ENCODE measurements at regions not wholly inside any gene's neighbourhood (a gene's known extent, or its start where the extent isn't known, plus 50 kb on each side); places are given as distances from the start of the nearest gene placed in this dataset.

DNA sequence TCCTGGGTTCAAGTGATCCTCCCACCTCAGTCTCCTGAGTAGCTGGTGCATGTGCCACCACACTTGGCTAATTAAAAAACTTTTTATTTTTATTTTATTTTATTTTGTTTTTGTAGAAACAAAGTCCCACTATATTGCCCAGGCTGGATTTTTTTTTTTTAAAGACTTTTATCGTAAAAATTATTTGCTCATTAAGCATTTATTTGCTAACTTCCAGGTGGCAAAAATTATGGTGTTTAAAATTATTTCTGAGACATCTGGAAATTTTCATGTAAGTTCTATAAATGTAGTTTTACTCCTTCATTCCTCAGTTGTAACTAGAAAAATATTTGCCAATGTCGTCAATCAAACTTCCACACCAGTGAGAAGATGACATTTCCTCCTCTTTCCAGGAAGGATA lies 233.3 kb upstream of the DACH1 start:
- intact Hi-C loops (cut with DNase I; ENCODE audit: low total_unique reads), result no loop called here
- Histone ChIP-seq H3K27me3 (no peaks in the 10 kb centered on the region), H3K4me3 (no peak overlapping the region), H3K36me3 (no peaks in the 10 kb centered on the region), H3K4me1 (no peaks in the 10 kb centered on the region), H3K27ac (no peak overlapping the region), H3K9me3 (no peaks in the 10 kb centered on the region)
- DNase-seq (ENCODE audit: low spot score in 2 of 2), result no peak
- TF ChIP-seq POLR2AphosphoS5 (IDR thresholded peaks at IDR 0.05) (no peak), POLR2A (IDR thresholded peaks at IDR 0.05) (no peak)
- TF ChIP-seq, protein P1, sequence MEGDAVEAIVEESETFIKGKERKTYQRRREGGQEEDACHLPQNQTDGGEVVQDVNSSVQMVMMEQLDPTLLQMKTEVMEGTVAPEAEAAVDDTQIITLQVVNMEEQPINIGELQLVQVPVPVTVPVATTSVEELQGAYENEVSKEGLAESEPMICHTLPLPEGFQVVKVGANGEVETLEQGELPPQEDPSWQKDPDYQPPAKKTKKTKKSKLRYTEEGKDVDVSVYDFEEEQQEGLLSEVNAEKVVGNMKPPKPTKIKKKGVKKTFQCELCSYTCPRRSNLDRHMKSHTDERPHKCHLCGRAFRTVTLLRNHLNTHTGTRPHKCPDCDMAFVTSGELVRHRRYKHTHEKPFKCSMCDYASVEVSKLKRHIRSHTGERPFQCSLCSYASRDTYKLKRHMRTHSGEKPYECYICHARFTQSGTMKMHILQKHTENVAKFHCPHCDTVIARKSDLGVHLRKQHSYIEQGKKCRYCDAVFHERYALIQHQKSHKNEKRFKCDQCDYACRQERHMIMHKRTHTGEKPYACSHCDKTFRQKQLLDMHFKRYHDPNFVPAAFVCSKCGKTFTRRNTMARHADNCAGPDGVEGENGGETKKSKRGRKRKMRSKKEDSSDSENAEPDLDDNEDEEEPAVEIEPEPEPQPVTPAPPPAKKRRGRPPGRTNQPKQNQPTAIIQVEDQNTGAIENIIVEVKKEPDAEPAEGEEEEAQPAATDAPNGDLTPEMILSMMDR (IDR thresholded peaks at IDR 0.05), result no peak

GRCh38 chr13:72097568-72097967 lies 230.6 kb upstream of the DACH1 start:
- intact Hi-C loops (cut with DNase I; ENCODE audit: low total_unique reads), result no loop called here
- no peaks in the 10 kb centered on the region for H3K27me3 ChIP-seq
- no peaks in the 10 kb centered on the region for H3K9me3 ChIP-seq
- H3K36me3 ChIP-seq, result no peaks in the 10 kb centered on the region
- H3K27ac ChIP-seq, result no peak overlapping the region
- DNase-seq (ENCODE audit: low spot score in 2 of 2), result no peak
- no peak overlapping the region for H3K4me3 ChIP-seq
- no peaks in the 10 kb centered on the region for H3K4me1 ChIP-seq
- TF ChIP-seq POLR2A (IDR thresholded peaks at IDR 0.05) (no peak), POLR2AphosphoS5 (IDR thresholded peaks at IDR 0.05) (no peak)
- TF ChIP-seq, protein P1 (IDR thresholded peaks at IDR 0.05), result no peak

GRCh38 chr13:72093262-72093661 lies 226.3 kb upstream of the DACH1 start:
- H3K4me3 ChIP-seq, result no peak overlapping the region
- H3K4me1 ChIP-seq, result no peaks in the 10 kb centered on the region
- H3K27ac ChIP-seq, result no peak overlapping the region
- intact Hi-C loops (cut with DNase I; ENCODE audit: low total_unique reads), result no loop called here
- H3K27me3 ChIP-seq, result no peaks in the 10 kb centered on the region
- TF ChIP-seq POLR2AphosphoS5 (IDR thresholded peaks at IDR 0.05), result no peak
- TF ChIP-seq, protein P1 (IDR thresholded peaks at IDR 0.05), result no peak
- DNase-seq (ENCODE audit: low spot score in 2 of 2), result no peak
- no peaks in the 10 kb centered on the region for H3K9me3 ChIP-seq
- H3K36me3 ChIP-seq, result no peaks in the 10 kb centered on the region

DNA sequence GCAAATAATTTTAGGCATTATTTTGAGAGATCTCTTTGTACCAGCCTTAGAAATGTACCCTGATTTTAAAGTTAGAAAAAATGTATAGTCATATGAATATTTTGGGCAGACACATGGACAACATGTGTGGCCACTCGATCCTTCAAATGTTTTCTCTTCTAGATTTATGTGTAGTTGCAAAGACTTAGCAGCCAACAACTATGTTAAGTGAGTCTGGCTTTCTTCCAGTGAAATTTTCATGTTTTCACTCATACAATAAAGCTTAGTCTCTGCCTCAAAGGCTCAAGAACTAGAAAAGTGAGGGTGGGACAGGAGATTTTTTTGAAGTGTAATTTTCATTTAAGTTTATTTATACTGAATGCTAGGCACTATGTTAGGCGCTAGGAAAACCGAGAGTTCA lies 207.7 kb upstream of the DACH1 start:
- intact Hi-C loops (cut with DNase I; ENCODE audit: low total_unique reads), result no loop called here
- H3K27me3 ChIP-seq, result no peaks in the 10 kb centered on the region

DNA sequence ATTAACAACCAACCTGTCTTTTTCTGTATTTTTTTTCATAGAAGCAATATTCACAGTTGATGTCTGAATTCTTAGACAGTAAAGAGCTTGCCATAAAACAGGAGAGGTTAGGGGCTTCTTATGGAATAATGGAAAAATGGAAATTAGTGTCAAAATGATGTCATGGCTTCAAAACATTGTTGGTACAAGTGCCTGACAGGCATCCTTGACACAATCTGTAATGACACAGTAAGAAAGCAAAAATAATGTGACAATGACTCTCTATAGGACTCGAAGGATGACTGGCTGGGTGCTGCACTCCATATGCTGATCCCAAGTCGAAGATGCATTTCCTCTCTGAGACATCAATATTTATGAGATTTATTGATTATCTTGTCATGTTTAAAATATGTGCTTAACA lies 205.3 kb upstream of the DACH1 start:
- no peak for TF ChIP-seq POLR2AphosphoS5 (IDR thresholded peaks at IDR 0.05)
- no peak for TF ChIP-seq POLR2A (IDR thresholded peaks at IDR 0.05)
- TF ChIP-seq, protein P1 (IDR thresholded peaks at IDR 0.05), result no peak
- H3K4me3 ChIP-seq, result no peak overlapping the region
- no peaks in the 10 kb centered on the region for H3K27me3 ChIP-seq
- no peaks in the 10 kb centered on the region for H3K36me3 ChIP-seq
- no peak for DNase-seq (ENCODE audit: low spot score in 2 of 2)
- no peaks in the 10 kb centered on the region for H3K9me3 ChIP-seq
- H3K4me1 ChIP-seq, result no peaks in the 10 kb centered on the region
- intact Hi-C loops (cut with DNase I; ENCODE audit: low total_unique reads), result no loop called here
- H3K27ac ChIP-seq, result no peak overlapping the region

More for the DNA sequence above, 207.7 kb upstream of the DACH1 start:
- H3K4me3 ChIP-seq, result no peak overlapping the region
- H3K36me3 ChIP-seq, result no peaks in the 10 kb centered on the region
- H3K4me1 ChIP-seq, result no peaks in the 10 kb centered on the region
- no peak for DNase-seq (ENCODE audit: low spot score in 2 of 2)
- H3K9me3 ChIP-seq, result no peaks in the 10 kb centered on the region
- TF ChIP-seq, protein P1 (IDR thresholded peaks at IDR 0.05), result no peak
- no peak for TF ChIP-seq POLR2AphosphoS5 (IDR thresholded peaks at IDR 0.05)
- no peak for TF ChIP-seq POLR2A (IDR thresholded peaks at IDR 0.05)
- H3K27ac ChIP-seq, result no peak overlapping the region
